ENCODE measurements at regions not wholly inside any gene's neighbourhood (a gene's known extent, or its start where the extent isn't known, plus 50 kb on each side); places are given as distances from the start of the nearest gene placed in this dataset.

DNA sequence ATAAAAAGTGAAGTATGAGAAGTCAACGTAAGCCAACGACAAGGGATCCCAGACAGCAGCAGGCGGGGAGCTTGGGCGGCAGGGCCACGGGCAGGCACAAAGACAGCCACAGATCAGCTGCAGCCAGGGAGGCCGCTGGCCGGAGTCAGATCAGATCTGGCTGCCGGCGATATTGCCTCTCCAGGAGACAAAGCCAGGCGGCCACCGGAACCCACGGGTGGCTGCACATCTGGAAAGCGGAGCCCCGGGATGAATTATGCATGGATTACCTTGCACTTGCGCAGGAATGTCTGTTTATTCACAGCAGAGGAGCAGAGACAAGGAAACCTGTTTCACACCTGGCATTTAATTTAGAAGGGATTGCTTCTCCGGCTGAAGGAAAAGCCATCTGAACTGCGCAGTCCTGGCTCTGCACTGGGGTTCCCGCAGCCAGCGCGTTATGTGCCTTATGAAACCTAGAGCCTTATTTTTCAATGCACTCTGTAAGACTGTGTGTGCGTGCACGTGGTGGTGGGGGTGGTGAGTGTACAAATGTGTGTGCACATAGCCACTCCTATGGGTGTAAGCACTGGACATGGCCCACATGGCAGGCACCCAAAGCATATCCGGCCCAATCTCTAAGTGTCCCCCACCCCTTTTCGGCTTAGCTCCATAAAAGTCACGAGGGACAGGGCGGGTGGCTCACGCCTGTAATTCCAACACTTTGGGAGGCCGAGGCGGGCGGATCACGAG lies 427.8 kb upstream of the MCTP2 start:
- Histone ChIP-seq H3K4me3 (no peak overlapping the region), H3K9me3 (ENCODE audit: low read depth) (no peaks in the 10 kb centered on the region), H3K4me1 (ENCODE audit: insufficient read depth) (no peaks in the 10 kb centered on the region), H3K9me2 (replicated peaks; ENCODE audit: insufficient read depth) (no peaks in the 10 kb centered on the region), H4K20me1 (ENCODE audit: insufficient read depth, poor library complexity, severe bottlenecking) (no peaks in the 10 kb centered on the region), H3K27ac (no peak overlapping the region), H3K4me2 (no peak overlapping the region), H3K79me2 (no peaks in the 10 kb centered on the region), H3K27me3 (no peaks in the 10 kb centered on the region), H3K36me3 (replicated peaks; ENCODE audit: insufficient read depth, low read depth) (no peaks in the 10 kb centered on the region), H2AFZ (no peak overlapping the region)
- no peak for DNase-seq (ENCODE audit: low spot score)
- TF ChIP-seq, protein P1, sequence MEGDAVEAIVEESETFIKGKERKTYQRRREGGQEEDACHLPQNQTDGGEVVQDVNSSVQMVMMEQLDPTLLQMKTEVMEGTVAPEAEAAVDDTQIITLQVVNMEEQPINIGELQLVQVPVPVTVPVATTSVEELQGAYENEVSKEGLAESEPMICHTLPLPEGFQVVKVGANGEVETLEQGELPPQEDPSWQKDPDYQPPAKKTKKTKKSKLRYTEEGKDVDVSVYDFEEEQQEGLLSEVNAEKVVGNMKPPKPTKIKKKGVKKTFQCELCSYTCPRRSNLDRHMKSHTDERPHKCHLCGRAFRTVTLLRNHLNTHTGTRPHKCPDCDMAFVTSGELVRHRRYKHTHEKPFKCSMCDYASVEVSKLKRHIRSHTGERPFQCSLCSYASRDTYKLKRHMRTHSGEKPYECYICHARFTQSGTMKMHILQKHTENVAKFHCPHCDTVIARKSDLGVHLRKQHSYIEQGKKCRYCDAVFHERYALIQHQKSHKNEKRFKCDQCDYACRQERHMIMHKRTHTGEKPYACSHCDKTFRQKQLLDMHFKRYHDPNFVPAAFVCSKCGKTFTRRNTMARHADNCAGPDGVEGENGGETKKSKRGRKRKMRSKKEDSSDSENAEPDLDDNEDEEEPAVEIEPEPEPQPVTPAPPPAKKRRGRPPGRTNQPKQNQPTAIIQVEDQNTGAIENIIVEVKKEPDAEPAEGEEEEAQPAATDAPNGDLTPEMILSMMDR (IDR thresholded peaks at IDR 0.05; ENCODE audit: poor library complexity), result no peak
- TF ChIP-seq EZH2phosphoT487 (IDR thresholded peaks at IDR 0.05; ENCODE audit: low read depth, severe bottlenecking, unreplicated experiment), result no peak
- TF ChIP-seq EZH2 (IDR thresholded peaks at IDR 0.05; ENCODE audit: borderline replicate concordance), result no peak
- 89% methylated on average over 31 of the region's 31 CpGs for WGBS (ENCODE audit: low lambda C conversion rate, missing lambda C conversion rate)

DNA sequence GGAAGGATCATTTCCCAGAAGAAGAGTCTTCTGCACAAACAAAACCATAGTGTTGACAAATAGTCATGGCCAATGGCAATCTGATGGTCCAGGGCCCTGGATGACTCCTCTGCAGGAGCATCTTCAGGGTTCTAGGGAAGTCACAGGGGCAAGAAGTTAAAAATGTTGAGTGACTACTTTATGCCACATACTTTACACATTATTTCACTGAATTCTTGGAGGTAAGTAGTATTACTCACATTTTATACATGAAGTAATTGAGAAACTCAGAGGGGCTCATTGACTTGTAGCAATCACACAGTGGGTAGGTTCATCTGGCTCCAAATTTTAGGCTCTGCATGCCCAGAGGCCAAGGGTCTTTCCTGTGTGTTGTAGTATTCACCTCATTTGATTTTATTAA lies 430.2 kb upstream of the MCTP2 start:
- H3K36me3 ChIP-seq (replicated peaks; ENCODE audit: insufficient read depth, low read depth), result no peaks in the 10 kb centered on the region
- H4K20me1 ChIP-seq (ENCODE audit: insufficient read depth, poor library complexity, severe bottlenecking), result no peaks in the 10 kb centered on the region
- TF ChIP-seq EZH2phosphoT487 (IDR thresholded peaks at IDR 0.05; ENCODE audit: low read depth, severe bottlenecking, unreplicated experiment) (no peak), EZH2 (IDR thresholded peaks at IDR 0.05; ENCODE audit: borderline replicate concordance) (no peak)
- TF ChIP-seq, protein P1 (IDR thresholded peaks at IDR 0.05; ENCODE audit: poor library complexity), result no peak
- H3K4me1 ChIP-seq (ENCODE audit: insufficient read depth), result no peaks in the 10 kb centered on the region
- H3K4me2 ChIP-seq, result no peak overlapping the region
- no peak overlapping the region for H2AFZ ChIP-seq
- H3K27ac ChIP-seq, result no peak overlapping the region
- no peaks in the 10 kb centered on the region for H3K9me3 ChIP-seq (ENCODE audit: low read depth)
- no peaks in the 10 kb centered on the region for H3K9me2 ChIP-seq (replicated peaks; ENCODE audit: insufficient read depth)
- no peak overlapping the region for H3K4me3 ChIP-seq
- DNase-seq (ENCODE audit: low spot score), result no peak
- no peaks in the 10 kb centered on the region for H3K79me2 ChIP-seq
- H3K27me3 ChIP-seq, result no peaks in the 10 kb centered on the region

DNA sequence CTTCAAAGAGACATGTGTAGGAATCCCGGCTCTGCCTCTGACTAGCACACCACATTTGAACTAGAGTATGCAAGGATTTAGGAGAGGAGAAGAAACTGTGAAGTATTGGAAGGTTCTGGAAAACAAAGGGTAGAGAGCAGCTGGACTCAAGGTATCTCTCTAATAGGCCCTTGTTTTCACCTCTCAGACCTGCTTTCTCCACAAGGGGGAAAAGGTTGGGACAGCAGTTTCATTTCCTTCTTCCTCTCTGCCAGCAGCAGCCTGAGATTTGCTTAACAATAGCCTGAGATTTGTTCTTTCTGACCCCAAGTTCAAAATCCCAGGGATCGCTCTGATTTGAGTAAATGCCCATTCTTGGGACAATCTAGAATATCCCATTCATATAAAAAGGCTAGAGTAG lies 430.6 kb upstream of the MCTP2 start:
- Histone ChIP-seq H3K36me3 (replicated peaks; ENCODE audit: insufficient read depth, low read depth) (no peaks in the 10 kb centered on the region), H3K79me2 (no peaks in the 10 kb centered on the region), H3K4me3 (no peak overlapping the region), H3K9me2 (replicated peaks; ENCODE audit: insufficient read depth) (no peaks in the 10 kb centered on the region), H3K9me3 (ENCODE audit: low read depth) (no peaks in the 10 kb centered on the region), H3K27ac (no peak overlapping the region), H2AFZ (no peak overlapping the region), H3K4me2 (no peak overlapping the region), H4K20me1 (ENCODE audit: insufficient read depth, poor library complexity, severe bottlenecking) (no peaks in the 10 kb centered on the region), H3K27me3 (no peaks in the 10 kb centered on the region), H3K4me1 (ENCODE audit: insufficient read depth) (no peaks in the 10 kb centered on the region)
- WGBS (ENCODE audit: low lambda C conversion rate, missing lambda C conversion rate), result 90% methylated on average over 2 of the region's 2 CpGs
- TF ChIP-seq EZH2phosphoT487 (IDR thresholded peaks at IDR 0.05; ENCODE audit: low read depth, severe bottlenecking, unreplicated experiment) (no peak), EZH2 (IDR thresholded peaks at IDR 0.05; ENCODE audit: borderline replicate concordance) (no peak)
- TF ChIP-seq, protein P1 (IDR thresholded peaks at IDR 0.05; ENCODE audit: poor library complexity), result no peak
- no peak for DNase-seq (ENCODE audit: low spot score)

Measured in hepatocyte (in vitro differentiated cells).